ENCODE measurements at regions not wholly inside any gene's neighbourhood (a gene's known extent, or its start where the extent isn't known, plus 50 kb on each side); places are given as distances from the start of the nearest gene placed in this dataset.

- no peak for TF ChIP-seq SRF (IDR thresholded peaks at IDR 0.05; ENCODE audit: low read depth in 2 of 2, low read length in 2 of 2)
- no peak for TF ChIP-seq DPF2 (IDR thresholded peaks at IDR 0.05)
These were observed 636.2 kb upstream of the SPRY2 start for GRCh38 chr13:80977168-80977567.

Measured in GM12878 (cell line).